Stimulated activated CD8-positive, alpha-beta memory T cell treated with anti-CD3 and anti-CD28 coated beads, Interleukin-2, amount 100 ng/mL, for 48 hours (primary cell): ENCODE measurements at regions not wholly inside any gene's neighbourhood (a gene's known extent, or its start where the extent isn't known, plus 50 kb on each side); places are given as distances from the start of the nearest gene placed in this dataset.
"Not testable (repeated sequence)": the region's sequence is repeated elsewhere in the genome, so short reads cannot be mapped to it uniquely, and the experiment has no call there.

Experiments
- DNase-seq, 2 donors: peaks; one replicate each; pipeline ENCODE4 v3.0.0-alpha.2; 2020; ENCODE audit warnings: low read depth in 2 of 2

DNA sequence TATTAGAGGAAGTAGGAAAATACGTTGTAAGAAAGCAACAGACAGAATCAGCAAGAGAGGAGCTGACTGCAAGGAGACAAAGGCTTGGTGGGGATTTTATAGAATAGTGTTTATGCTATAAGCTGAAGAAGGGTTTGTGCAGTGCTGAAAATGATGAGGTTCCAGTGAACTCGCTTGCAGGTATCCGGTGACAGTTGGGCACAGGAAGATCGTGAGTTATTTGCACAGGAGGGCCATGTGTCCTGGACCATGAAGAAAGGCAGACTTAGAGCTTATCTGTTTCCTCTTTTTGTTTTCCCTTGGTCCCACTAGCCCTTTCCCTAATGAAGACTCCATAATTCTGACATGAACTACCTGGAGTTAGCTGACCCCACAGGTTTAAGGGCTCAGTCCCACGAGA lies 61.4 kb downstream of the NXNL2 start:
- no peak for DNase-seq

DNA sequence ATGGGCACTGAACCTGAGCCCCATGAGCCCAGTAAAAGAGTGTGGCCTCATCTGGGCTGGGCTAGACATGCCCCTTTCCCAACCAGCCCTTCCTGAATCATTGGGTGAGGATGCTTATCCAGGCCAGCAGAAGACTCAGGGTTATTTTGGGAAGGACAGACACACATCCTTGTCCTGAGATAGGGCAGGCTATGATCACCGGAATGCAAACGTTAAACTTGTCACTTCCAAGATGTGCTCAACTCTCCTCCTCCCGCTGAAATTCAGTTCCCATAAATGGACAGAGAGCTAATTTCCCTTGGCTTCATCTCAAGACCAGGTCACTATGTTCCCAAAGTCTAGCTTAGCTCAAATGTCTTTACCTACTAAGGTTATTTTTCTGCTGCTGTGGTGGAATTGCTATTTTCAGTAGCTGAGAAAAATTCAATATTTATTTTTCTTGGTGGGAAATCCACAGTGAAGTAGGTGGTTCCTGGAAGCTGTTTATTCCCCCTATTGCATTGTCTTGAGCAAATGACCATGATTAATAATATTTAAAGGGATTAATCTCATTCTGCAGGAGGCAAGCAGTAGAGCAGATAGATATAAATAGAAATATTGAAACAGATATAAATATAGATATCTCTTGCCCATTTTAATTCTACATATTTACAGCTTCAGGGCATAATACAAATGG lies 70.0 kb downstream of the NXNL2 start:
- no peak for DNase-seq

DNA sequence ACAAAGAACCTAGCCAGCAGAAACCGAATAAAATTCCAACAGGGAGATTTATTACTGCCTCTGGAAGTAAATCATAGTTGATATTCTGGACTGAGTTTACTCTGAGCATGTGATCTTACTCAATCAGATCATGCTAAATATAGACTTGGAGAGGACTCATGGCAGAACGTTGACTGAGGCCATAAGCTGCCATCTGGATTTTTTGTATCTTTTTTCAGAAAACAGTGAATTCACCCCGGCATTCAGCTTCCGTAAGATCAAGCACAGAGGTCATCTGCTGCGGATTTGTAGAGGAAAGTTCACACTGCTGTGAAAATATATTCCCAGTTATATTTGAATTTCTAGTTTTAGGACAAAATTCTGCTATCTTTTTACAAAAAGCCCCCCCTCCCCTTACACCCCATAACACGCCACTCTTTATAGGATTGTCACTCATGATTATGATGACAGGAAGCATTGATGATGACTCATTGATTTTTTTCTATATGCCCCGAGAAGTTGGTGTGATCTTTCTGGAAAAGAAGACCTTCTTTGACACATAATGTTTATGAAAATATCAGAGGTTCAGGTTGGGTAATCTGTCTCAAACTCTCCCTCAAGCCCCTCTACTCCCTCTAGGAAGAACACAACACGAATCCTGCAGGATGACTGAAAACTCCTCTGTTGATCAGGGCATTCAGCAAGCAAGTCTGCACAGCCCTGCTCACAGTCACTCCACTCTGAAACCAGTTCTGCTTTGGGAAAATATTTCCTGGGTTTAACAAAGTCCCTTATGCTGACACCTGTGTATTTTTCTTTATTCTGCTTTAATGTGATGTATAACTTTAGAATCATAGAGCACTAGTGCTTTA lies 70.8 kb downstream of the NXNL2 start:
- no peak for DNase-seq

- no peak for DNase-seq
These were observed 79.4 kb downstream of the NXNL2 start for GRCh38 chr9:88614359-88614758.

GRCh38 chr9:88623698-88624097 lies 88.7 kb downstream of the NXNL2 start:
- no peak for DNase-seq

DNA sequence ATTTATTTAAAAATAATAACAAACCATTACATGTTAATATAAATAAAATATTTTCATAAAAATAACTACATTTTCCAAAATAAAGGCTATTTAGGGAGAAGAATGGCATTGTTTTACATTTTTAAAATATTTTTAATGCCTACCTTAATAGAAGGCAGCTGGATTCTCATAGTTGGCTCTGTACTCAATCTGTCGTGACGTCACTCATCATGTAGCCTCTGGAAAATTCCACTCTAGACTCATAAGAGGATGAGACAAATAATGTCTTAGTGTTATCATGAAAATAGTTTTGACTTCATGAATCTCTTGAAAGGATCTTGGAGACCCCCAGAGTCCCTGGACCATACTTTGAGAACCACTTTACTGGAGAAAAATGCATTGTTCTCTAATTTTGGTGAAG lies 93.1 kb downstream of the NXNL2 start:
- DNase-seq = no peak

- no peak for DNase-seq
These were observed 93.8 kb downstream of the NXNL2 start for GRCh38 chr9:88628811-88629210.

- not testable (repeated sequence) for DNase-seq
These were observed 95.6 kb downstream of the NXNL2 start for GRCh38 chr9:88630574-88630973.

DNA sequence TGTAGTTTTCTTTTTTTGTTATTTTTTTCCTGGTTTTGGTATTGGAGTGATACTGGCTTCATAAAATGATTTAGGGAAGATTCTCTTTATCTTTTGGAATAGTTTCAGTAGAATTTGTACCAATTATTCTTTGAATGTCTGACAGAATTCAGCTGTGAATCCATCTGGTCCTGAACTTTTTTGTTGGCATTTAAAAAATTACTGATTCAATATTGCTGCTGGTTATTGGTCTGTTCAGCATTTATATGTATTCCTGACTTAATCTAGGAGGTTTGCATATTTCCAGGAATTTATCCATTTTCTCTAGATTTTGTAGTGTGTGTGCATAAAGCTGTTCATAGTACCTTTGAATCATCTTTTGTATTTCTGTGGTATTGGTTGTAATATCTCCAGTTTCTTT lies 100.2 kb downstream of the NXNL2 start:
- DNase-seq = no peak

GRCh38 chr9:88641456-88642240 lies 106.7 kb downstream of the NXNL2 start:
- DNase-seq = no peak

- no peak for DNase-seq
These were observed 107.4 kb downstream of the NXNL2 start for GRCh38 chr9:88642336-88642735.

DNA sequence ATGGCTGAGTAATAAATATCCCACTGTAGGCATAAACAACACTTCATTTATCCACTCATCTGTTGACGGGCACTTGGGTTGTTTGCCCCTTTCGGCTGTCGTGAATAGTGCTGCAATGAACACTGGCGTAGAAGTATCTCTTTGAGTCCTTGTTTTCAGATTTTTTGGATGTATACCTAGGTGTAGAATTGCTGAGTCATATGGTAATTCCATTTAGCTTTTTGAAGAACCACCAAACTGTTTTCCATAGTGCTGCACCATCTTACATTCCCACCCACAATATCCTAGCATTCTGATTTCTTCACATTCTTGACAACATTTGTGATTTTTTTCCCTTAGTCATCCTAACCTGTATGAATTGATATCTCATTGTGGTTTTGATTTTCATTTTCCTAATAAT lies 109.0 kb downstream of the NXNL2 start:
- no peak for DNase-seq

- DNase-seq = no peak
These were observed 110.3 kb downstream of the NXNL2 start for GRCh38 chr9:88645172-88645878.

DNA sequence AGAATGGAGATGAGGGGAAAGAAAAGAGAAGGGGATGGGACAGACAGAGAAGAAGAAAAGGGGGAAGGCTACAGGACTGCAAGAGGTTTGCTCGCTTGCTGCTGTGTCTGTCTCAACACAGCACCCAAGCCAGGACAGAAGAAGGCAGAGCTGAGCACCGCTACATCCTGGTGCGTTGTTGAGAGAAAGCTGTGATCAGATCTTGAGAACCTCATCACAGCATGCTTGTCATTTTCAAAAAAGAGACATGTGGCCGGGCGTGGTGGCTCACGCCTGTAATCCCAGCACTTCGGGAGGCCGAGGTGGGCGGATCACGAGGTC lies 110.9 kb downstream of the NXNL2 start:
- no peak for DNase-seq

DNA sequence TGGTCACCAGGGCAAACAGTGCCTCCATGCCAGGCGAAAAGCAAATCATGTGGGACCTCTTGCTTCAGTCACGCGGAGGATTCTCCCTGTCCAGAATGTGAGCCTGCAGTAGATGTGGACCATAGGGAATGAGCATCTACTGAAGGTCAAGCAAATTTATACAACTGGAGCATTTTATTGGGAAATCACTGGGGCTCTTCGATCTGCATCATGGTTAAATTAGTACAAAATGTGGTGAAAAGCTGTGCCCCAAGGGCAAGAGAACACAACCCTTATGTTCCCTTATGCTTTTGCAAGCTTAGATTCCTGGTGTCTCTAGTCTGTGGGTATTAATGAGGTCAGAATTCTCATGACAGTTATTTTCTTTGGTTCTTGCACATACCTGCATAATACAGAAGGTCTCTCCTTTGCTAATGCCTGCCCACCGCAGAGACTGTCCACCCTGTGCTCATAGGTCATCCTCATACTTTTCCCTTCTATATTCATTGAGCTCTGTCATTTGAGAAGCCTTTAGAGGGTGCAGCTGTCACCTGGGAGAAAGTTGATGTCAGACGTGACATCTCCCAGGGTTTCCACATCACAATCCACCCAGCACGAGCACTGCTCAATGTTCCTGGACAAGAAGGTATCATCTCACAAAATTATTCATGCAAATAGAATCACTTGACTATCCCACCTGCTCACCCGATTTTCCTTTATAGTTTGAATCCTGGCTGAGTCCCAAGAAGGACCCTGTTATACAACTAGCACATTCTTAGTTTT lies 111.7 kb downstream of the NXNL2 start:
- DNase-seq = no peak

- DNase-seq = no peak
These were observed 117.0 kb downstream of the NXNL2 start for GRCh38 chr9:88651682-88652633.

DNA sequence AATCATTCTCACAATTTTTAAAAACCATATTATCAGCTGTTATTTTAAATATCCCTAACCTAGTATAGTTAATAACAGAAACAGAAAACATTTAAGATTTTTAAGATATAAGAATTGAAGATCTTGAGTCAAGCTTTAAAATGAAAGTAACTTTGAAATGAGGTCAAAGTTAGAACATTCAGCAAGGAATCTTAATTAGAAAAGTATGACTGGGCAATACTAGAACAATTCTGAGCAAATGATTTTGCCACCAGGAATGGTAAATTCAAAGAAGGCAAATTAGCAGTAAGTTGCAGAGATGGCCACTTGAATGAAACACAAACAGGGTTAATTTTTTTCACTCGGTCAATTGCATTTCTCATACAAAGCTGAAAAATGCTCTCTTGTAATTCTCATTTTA lies 117.9 kb downstream of the NXNL2 start:
- DNase-seq = no peak

DNA sequence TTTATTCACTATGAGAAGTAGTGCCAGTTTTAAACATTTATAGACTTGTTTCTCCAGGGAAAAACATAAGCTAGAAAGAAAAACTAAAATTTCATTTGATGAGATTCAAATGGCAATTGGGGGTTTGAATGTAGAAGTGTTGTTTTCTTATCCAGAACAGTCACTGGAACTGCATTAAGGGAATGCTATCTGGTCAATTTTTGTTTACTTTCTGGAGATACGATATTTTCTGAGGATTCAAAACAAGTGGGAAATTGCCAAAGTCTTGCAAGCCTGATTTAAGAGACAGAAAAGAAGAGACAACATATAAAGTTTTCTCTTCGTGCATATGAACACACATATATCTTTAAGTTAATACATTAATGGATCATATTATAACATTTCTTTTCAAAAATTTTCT lies 118.4 kb downstream of the NXNL2 start:
- no peak for DNase-seq

DNA sequence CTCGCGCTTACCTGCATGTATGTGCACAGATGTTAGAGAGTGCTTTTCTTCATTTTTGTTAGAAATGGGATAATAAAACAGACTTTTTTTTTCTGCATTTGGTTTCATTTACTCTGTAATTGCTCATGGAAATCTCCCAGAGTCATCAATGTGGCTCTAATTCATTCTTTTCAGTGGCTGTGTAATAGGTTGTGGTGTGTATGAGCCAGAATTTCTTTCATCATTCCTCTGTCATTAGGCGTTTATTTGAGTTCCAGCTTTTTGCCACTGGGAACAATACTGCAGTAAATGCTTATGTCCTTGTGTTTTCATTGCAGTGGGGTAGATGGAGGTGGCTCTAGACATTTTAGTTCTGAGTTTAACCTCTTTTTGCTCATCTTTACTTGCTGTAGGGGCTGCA lies 118.9 kb downstream of the NXNL2 start:
- DNase-seq = no peak

DNA sequence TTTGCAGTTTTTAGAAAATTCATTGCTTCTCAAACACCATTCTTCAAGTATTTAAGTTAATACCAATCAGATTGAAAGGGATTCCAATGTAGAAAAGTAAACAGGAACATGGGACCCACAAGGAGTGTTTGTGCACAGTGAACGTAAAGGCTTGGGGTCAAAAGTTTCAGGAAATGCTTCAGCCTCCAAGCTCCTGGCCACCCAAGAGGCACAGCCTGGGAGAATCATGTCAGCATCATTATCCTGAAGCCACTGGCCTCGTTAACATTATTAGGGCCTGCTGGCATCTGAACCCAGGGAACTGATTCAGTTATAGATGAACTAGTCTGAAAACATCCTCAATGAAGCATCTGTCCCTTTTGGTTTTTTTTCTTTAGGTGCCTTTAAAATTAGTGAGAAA lies 122.9 kb downstream of the NXNL2 start:
- DNase-seq = no peak
